ENCODE measurements at regions not wholly inside any gene's neighbourhood (a gene's known extent, or its start where the extent isn't known, plus 50 kb on each side); places are given as distances from the start of the nearest gene placed in this dataset.

DNA sequence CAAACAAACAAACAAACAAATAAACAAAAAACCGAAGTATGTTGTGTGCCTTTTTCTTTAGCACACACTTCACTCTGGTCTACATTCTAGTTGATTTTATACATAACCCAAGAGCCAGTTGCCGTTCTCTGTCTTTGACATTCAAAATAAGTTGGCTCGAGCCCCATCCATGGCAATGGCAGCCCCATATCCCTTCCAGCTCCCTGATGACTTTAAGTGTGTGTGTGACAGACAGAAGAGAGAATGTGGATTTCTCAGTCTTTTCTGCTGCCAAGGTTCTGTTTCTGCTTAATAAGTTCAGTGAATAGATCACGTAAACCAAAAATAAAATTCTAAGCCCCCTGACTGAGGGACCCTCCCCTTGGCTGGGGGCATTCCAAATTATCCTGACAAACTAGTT is 100.6 kb upstream of the TENM4 start:
- Mint-ChIP-seq H3K9me3 (no peaks in the 10 kb centered on the region), H3K4me1 (peaks cover 19% of the 10 kb centered on the region), H3K27me3 (ENCODE audit: insufficient read depth) (peaks cover 4% of the 10 kb centered on the region), H3K27ac (no peak overlapping the region), H3K4me3 (no peak overlapping the region), H3K36me3 (ENCODE audit: low read depth) (no peaks in the 10 kb centered on the region)
- no peak overlapping the region for H3K4me3 ChIP-seq (ENCODE audit: low read length)
- 98 to 100% methylated on average over 1 to 4 of the region's 4 CpGs for WGBS, 2 experiments (ENCODE audit: insufficient coverage in 1 of 2, insufficient read length in 1 of 2)
- H3K36me3 ChIP-seq (ENCODE audit: control insufficient read depth, insufficient read depth, low read length): no peaks in the 10 kb centered on the region
- no peak overlapping the region for H3K9ac ChIP-seq (ENCODE audit: extremely low read depth, low read length, poor library complexity, severe bottlenecking)
- no peak for TF ChIP-seq CTCF (conservative IDR thresholded peaks at IDR 0.05)
- DNase-seq: no peak
- H3K27me3 ChIP-seq (ENCODE audit: control insufficient read depth, insufficient read depth, low read length, poor library complexity, severe bottlenecking): no peaks in the 10 kb centered on the region
- H3K9me3 ChIP-seq (ENCODE audit: control insufficient read depth, low read length): no peaks in the 10 kb centered on the region
- H3K27ac ChIP-seq (ENCODE audit: low read depth, low read length): no peak overlapping the region
- no peaks in the 10 kb centered on the region for H3K4me1 ChIP-seq (ENCODE audit: control insufficient read depth, insufficient read depth, low read length)

GRCh38 chr11:79538775-79539174 is 97.9 kb upstream of the TENM4 start:
- H3K27me3 Mint-ChIP-seq (ENCODE audit: insufficient read depth): peaks cover 4% of the 10 kb centered on the region
- DNase-seq: no peak
- no peaks in the 10 kb centered on the region for H3K27me3 ChIP-seq (ENCODE audit: control insufficient read depth, insufficient read depth, low read length, poor library complexity, severe bottlenecking)
- no peak for TF ChIP-seq CTCF (conservative IDR thresholded peaks at IDR 0.05)
- H3K4me1 Mint-ChIP-seq: peaks cover 11% of the 10 kb centered on the region
- no peak overlapping the region for H3K27ac Mint-ChIP-seq
- H3K9me3 ChIP-seq (ENCODE audit: control insufficient read depth, low read length): no peaks in the 10 kb centered on the region
- 83 to 96% methylated on average over 2 to 3 of the region's 3 CpGs for WGBS, 2 experiments (ENCODE audit: insufficient coverage in 1 of 2, insufficient read length in 1 of 2)
- H3K9me3 Mint-ChIP-seq: no peaks in the 10 kb centered on the region
- no peaks in the 10 kb centered on the region for H3K36me3 ChIP-seq (ENCODE audit: control insufficient read depth, insufficient read depth, low read length)
- H3K36me3 Mint-ChIP-seq (ENCODE audit: low read depth): no peaks in the 10 kb centered on the region
- H3K4me3 ChIP-seq (ENCODE audit: low read length): no peak overlapping the region
- no peak overlapping the region for H3K4me3 Mint-ChIP-seq
- H3K4me1 ChIP-seq (ENCODE audit: control insufficient read depth, insufficient read depth, low read length): no peaks in the 10 kb centered on the region
- no peak overlapping the region for H3K9ac ChIP-seq (ENCODE audit: extremely low read depth, low read length, poor library complexity, severe bottlenecking)
- H3K27ac ChIP-seq (ENCODE audit: low read depth, low read length): no peak overlapping the region

DNA sequence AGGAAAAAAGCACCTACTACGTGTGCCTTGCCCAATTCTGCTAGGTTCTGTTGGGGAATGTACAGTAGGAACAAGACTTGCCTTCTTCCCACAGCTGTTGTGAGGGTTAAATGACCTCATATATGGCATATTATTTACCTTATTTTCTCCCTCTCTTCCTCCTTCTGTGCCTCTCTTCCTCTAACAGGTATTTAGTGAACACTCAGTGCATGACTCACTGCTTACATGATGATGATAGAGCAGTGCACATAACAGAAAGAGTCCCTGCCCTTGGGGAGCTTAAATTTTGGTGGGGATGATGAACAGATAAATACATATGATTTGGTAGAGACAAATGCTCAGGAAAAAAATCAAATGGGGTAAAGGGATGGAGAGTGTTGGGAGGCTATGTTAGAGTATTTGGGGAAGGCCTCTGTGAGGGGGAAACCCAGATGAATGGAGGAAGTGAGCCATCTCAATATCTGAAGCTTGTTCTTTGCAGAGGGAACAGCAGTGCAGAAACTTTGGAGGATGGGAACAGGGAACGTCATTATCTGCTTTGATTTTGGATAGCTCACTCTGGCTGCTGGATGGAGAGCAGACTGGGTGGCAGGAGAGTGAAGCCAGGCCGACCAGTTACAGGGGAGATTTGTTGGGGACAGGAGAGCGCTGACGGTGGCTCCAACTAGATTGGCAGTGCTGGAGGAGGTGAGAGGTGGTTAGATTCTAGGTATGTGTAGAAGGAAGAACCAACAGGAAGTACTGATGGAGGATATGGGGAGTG is 95.5 kb upstream of the TENM4 start:
- Histone ChIP-seq H3K27ac (ENCODE audit: low read depth, low read length) (no peak overlapping the region), H3K36me3 (ENCODE audit: control insufficient read depth, insufficient read depth, low read length) (no peaks in the 10 kb centered on the region), H3K9ac (ENCODE audit: extremely low read depth, low read length, poor library complexity, severe bottlenecking) (no peak overlapping the region), H3K4me3 (ENCODE audit: low read length) (no peak overlapping the region), H3K4me1 (ENCODE audit: control insufficient read depth, insufficient read depth, low read length) (no peaks in the 10 kb centered on the region), H3K9me3 (ENCODE audit: control insufficient read depth, low read length) (no peaks in the 10 kb centered on the region), H3K27me3 (ENCODE audit: control insufficient read depth, insufficient read depth, low read length, poor library complexity, severe bottlenecking) (no peaks in the 10 kb centered on the region)
- Mint-ChIP-seq H3K27ac (no peak overlapping the region), H3K4me1 (no peaks in the 10 kb centered on the region), H3K4me3 (no peak overlapping the region), H3K36me3 (ENCODE audit: low read depth) (no peaks in the 10 kb centered on the region), H3K27me3 (ENCODE audit: insufficient read depth) (peaks cover 6% of the 10 kb centered on the region), H3K9me3 (no peaks in the 10 kb centered on the region)
- no peak for DNase-seq
- 86 to 95% methylated on average over 4 to 5 of the region's 5 CpGs for WGBS, 2 experiments (ENCODE audit: insufficient coverage in 1 of 2, insufficient read length in 1 of 2)
- no peak for TF ChIP-seq CTCF (conservative IDR thresholded peaks at IDR 0.05)

All from endodermal cell (in vitro differentiated cells).